Renal cortex interstitium (tissue), 11 donors: ENCODE measurements at regions not wholly inside any gene's neighbourhood (a gene's known extent, or its start where the extent isn't known, plus 50 kb on each side); places are given as distances from the start of the nearest gene placed in this dataset.

Experiments used
- DNase-seq, 11 donors: peaks; one replicate each; pipeline ENCODE4 v3.0.0-alpha.2; 2013; ENCODE audit warnings: low read depth in 9 of 11, low spot score in 4 of 11; ENCODE audit errors: extremely low read depth in 1 of 11

DNA sequence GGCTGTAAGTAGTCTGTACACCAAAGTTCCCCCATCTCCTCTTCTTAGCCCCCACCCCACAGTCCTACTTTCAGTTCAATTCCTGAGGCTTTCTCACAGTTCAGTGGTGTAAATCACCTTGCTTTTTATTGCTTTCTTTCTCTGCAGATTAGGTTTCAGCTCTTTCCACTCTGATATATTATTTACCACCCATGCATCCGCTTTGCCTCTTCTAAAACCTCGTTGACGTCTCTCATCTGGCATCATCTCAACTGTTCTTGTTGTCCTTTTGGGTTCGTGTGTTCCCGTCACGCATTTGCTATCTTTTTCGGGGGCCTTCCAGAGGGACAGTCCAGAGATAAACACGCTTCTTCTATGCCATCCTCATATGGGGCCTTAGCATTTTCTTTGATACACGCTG is 597.9 kb upstream of the DPP6 start:
- DNase-seq, result peak in 7 of 11 donors; percentile 49 to 83 (median 76)

DNA sequence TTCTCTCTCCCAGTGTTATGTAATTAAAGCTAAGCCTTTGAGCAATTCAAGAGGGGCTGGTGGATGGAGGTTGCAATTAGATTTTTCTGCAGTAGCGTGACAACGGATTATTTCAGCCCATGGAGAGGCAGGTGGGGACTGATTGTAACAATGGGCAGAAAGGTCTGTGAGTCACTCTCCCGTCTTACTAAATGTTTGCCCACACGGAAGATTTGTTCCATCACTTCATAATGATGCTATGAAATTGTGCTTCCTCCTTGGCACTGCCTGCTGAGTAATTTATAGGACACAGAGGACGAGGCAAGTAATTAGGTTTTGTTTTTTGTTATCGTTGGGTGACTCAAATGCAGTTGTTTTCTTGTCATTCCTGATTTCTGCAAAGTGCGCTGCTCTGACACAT is 594.5 kb upstream of the DPP6 start:
- no peak for DNase-seq

DNA sequence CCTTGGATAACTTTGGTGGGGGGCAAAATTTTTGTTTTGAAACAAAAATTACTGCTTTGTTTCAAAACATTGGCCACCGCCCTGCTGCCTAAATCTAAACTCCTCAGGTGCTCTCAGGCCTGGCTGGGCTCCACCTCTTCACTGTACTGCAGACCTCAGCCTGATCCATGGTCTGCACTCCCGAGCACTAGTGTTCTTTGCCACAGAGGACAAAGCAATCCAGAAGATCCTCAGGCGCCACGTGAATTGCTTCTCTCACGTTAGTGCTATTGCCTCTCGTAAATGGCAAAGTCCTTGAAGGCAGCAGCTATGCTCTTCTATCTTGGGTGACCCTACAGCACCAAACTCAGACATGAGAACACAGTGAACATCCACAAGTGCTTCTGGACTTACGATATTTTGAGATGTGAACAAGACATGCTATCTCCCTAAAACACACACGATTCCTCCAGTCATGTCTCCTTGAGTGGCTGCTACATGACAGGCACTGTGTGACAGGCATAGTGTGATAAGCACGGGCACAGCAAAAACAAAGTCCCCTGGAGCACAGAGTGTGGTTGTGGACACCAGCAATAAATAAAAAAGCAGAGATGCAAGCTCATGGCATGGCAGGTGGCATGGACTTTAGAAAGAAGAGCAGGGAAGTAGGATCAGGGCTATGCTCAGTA is 582.1 kb upstream of the DPP6 start:
- no peak for DNase-seq

DNA sequence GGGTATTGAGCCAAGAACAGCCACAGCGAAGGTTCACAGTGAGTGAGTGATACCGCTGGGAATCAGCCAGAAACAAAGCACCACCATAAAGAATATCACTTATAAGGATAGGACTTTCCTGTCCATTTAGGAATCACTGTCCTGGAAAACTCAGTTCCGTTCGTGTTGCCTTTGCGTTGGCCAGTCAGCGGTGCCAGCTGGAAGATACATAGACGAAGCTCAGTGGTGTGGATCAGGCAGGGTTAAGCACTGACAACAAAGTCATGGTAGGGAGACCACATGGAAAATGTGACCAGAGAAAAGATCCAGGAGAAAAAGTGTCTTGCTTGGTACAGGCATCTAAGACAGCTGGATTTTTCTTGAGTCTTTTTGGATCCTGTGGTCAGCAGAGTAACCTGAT is 579.7 kb upstream of the DPP6 start:
- no peak for DNase-seq

DNA sequence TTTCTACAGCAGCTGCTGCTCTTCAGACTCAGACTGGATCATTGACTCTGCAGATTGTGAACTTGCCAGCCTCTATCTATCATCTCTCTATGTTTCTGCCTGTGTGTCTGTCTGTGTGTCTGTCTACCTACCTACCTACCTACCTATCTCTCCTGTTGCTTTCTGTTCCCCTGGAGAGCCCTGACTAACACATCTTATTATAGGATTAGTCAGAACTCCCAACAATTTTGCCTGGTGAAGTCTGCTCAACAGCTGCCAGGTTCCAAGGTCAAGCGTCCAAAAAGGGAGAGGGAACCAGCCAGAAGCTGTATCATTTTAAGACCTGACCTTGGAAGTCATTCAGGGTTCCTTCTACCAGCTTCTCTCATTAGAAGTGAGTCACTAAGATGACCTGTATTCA is 579.0 kb upstream of the DPP6 start:
- DNase-seq, result peak in 2 of 11 donors; percentile 28

DNA sequence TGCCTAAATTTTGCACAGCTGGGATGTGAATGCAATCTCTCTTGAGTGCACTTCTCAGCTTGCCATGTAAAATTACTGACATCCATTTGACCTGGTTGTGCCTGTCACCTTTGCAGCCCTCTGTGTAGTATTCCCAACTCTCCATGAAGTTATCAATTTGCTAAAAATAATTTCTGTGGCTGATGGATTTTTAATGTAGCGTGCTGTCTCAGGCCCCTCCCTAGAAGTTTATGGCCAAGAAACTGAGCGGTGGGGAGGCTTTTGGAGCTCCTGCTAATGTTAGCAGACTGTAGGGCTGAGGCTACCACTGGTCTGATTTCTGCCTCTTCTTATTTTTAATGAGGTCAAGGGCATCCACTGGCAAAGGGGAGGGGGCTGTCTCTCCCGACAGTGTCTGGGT is 577.0 kb upstream of the DPP6 start:
- no peak for DNase-seq

DNA sequence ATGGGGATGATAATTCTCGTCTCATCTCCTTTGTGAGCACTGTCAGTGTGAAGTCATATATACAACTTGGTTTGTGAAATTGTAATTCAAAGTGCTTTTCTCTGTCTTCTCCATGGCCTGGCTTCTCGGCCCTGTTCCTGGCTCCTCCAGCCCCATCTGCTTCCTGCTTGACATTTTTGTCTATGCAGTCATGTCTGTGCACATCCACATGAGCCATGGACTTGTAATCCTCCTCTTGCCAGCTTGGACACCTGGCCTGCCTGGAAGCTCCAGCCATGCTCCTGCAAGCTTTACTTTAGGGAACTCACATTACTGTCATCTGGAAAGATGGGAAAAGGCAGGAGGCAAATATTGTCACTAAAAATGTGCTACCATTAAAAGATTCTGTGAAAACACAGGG is 576.0 kb upstream of the DPP6 start:
- DNase-seq, result no peak

DNA sequence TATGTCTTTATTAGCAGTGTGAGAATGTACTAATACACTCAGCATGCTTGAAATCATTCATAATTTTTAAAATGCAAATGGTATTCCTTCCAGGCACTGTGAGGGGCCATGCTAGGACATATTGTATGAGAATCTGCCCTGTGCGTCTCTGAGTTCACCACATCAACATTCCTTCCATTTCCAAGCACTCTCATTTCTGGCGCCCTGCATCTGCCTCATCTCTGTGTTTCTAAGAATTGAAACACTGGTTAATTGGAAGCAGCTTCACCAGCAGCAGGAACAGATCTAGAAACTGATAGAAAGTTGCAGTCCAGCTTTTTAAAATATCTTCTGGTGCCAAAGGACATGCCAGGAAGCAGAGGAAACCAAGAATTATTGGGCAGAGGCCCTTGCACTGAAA is 555.9 kb upstream of the DPP6 start:
- peak in 1 of 11 donors; percentile 25 for DNase-seq

DNA sequence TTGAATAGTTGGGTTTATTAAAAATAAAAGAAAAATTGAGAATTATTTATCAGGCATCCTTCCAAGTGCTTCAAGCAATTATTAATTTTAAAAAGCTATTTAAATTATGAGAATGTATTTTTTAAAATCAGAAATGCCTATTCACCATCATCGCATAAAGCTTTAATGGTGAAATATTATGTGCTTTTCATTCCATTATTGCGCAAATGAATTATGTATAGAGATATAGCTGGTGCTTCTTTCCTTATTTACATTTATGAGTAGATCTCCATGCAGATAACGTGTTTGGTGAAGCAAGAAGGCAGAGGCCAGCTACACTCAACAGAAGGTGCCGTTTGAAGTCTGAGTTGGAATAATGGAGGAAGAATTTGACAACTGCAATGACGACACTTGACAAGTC is 549.1 kb upstream of the DPP6 start:
- no peak for DNase-seq

DNA sequence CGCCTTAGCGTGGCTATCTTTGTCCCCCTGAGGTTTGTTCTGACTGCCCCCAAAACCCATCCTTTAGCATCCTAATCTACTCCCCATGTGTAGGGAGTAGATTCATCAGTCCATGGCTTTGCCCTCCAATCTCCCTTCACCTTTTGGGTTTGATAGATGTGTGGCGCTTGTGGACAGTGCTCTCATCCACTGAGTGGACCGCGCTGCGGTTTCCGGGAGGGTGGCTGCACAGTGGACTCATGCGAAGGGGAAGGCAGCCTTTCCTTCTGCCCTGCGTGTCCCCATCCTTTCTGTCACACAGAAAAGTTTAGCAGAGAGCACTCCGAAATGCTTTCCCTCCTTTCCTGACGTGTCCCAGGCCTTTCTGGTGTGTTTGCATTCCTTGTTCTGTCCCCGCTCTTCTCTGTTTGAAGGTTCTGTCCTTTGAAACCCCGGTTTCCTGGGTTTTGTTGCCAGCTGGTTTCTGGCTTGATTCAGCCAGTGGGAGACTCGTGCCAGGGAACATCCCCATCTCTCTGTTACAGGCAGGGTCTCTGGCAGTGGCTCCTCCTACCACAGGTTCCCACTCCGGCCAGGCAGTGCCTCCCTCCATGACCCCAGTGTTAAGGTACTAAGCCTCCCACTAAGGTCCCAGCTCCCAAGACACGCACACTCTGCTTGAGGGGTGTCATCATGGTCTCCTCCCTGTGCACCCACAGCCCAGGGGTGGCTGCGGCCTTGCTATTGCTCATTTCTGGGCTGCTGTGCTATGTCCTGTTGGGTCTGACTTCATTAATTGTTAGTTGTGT is 547.7 kb upstream of the DPP6 start:
- no peak for DNase-seq

DNA sequence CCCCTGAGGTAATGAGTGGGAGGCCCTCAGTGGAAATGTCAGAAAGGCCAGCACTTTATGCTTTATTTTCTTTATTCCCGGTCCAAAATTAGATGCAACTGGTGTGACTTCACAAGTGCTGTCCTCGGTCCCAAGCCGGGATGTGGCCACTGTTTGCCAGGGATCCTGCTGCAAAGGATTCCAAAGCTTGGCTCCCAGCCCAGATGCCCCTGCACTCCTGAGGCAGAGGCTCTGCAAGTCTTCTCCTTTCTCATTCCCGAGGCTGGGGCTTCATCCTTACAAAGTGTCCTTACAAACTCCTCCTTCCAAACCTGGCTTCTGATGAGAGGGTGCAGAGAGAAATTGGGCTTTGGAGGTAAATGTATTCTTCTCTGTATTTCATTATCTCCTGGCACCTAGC is 544.3 kb upstream of the DPP6 start:
- DNase-seq, result no peak

DNA sequence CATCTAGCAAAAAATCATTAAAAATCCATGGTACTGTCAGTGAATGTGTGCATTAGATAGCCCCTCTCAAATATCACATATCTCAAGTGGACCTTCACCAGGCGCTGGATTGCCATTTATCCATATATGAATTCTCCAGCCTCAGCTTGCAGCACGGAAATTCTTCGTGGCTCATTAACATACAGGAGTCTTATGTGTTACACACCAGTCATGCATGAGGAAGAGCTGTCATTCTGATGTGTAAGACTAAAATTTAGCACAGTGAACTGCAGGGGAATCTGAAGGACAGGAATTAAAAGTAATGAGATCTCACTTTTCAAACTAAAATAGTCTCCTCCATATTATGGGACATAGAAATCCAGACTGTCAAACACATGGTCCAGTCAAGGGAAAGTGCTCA is 542.4 kb upstream of the DPP6 start:
- no peak for DNase-seq

DNA sequence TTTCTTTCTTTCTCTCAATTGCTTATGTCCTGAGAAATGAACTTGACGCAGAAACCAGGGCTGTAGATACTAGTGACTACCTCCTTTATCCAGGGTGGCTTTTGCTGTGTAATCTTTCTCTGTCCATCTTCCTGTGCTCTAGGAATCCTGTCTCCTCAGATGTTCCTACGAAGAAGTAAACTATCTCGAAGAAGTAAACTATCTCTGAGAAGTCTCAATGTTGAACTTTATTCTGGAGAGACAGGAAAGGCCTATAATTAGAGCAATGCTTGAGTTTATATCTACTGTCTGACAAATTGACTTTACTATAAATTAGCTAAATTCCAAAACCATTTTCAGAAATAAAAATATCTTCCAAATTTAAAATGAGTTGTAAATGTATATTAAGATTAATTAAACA is 541.5 kb upstream of the DPP6 start:
- DNase-seq, result no peak

DNA sequence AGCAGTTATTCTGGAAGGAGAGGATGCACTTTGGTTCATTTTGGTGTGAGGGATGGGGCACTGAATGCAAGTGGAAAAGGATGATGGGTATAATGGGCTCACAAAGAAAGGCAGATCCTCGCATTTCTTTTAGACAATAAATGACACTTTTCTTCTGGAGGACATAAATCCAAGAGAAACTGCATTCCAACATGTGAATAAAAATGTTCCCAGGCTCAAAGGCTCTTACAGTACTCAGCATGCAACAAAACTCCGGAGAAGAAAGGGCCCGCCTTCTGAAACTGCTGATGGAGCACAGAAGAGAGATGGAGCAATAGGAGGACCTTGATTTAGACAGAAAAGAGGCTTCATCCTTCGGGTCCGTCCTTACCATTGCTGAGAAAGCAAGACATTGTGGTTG is 538.2 kb upstream of the DPP6 start:
- no peak for DNase-seq

DNA sequence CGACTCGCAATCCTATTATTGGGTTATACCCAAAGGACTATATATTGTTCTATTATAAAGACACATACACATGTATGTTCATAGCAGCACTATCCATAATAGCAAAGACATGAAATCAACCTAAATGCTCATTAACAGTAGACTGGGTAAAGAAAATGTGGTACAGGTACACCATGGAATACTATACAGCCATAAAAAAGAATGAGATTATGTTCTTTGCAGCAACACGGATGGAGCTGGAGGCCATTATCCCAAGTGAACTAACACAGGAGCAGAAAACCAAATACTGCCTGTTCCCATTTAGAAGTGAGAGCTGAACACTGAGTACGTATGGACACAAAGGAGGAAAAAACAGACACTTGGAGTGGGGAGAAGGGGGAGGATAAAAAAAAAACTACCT is 536.8 kb upstream of the DPP6 start:
- DNase-seq, result no peak

DNA sequence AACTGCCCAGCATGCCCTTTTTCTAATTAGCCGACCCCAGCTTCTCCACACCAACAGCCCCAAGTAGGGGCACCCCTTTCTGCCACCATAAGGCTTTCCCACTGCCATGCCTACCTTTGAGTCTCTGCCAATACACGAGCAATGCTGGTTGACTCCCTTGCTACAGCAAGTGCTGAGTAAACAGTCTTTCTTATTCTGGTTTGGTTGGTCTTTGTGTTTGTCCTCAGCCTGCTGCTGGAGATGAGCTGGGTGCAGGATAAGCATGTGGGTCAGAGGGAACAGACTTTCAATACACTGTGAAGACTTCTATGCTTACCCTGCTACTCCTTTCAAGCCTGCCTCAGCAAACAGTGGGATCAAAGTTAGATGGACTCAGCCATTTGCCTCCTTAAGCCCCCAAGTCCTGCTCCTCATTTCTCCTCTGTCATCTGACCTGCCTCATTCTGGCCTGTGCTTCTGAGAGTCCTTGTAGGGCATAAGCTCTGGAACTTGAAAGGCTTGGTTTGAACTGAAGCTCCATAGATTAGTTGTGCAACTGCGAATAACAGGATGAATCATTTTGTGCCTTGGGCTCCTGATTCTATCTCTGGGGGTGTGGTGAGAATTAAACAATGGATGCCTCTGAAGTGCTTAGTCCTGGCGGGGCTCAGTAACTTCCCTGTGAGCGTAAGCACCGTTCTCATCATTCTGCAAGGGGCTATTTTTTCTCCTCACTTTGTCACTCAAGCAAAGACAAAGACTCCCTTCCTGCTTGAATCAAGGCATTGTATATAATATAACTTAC is 533.8 kb upstream of the DPP6 start:
- DNase-seq, result no peak

DNA sequence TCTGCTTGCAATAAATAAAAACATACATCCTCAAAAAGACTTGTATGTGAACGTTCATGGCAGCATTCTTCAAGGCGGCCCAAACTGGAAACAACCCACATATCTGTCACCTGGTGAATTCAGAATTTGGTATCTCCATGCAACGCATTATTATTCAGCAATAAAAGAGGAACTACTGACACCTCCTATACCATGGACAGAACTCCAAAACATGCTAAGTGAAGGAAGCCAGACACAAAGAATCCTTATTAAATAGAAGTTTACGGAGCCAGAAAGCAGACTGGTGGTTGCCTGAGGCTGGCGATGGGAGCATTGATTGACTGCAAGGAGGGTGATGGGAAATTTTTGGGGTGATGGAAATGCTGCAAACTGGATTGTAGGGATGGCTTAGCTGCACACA is 530.8 kb upstream of the DPP6 start:
- no peak for DNase-seq

DNA sequence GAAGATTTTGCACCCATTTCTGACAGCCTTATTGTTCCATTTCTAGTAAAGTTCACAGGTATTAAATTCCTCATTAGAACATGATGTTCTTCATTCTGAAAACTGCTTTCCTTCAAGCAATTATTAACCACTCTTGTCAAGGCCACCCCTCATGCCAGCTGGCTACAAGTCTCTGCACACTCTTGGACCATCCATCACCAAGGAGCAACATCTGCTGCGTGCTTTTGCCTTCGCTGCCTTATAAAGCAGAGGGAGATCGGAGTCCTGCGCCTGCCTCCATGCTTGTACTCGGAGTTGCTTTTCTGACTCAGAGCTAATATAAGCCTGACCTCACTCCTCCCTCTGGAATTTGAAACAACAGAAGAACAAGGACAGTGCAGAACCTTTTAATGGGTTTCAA is 529.9 kb upstream of the DPP6 start:
- no peak for DNase-seq

DNA sequence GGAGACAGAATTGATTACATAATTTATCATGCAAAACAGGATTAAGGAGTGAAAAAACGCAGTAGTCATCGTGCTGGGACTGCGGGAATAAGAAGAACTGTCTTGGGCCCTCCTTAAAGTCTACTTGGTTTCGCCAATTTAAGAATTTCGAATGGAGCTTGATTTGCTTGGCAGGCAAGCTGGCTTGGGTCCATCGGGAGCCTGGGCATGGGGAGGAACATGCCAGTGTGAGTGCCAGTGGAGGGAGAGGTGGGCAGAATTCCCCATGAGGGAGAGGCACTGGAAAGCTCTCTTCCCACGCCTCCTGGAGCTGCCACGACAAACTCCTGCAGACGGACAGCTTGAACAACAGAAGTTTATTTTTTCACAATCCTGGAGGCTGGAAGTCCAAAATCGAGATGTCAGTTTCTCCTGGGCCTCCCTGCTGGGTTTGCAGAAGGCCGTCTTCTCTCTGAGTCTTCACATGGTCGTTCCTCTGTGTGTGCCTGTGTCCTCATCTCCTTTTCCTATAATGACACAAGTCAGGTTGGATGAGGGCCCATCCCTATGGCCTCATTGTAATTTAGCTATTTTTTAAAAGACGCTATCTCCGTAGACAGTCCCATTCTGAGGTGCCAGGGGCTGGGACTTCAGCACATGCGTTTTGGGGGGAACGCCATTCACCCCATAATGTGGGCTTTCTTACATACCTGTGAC is 528.7 kb upstream of the DPP6 start:
- no peak for DNase-seq
